Heart left ventricle (tissue), 16 donors: ENCODE measurements at regions not wholly inside any gene's neighbourhood (a gene's known extent, or its start where the extent isn't known, plus 50 kb on each side); places are given as distances from the start of the nearest gene placed in this dataset.

Experiments used
- ATAC-seq, 4 donors: fragments of 200-7000 bp; cut with Tn5 transposase; one replicate each; pipeline ENCODE4 v1.9.1; 2020 to 2022; ENCODE audit warnings: moderate library complexity in 4 of 4, mild to moderate bottlenecking in 3 of 4, moderate number of reproducible peaks in 1 of 4
- DNase-seq, 5 donors: peaks; one replicate each; pipeline ENCODE4 v3.0.0-alpha.2; 2020
- H3K27ac ChIP-seq, 12 donors: fragments of 200-600 bp; sonication (generic) in 4 of 12; one replicate each; pipeline versions ENCODE4 v1.5.0 to v1.8.0; 2016 to 2022; ENCODE audit warnings: mild to moderate bottlenecking in 2 of 12
- H3K27me3 ChIP-seq, 9 donors: fragments of 200-600 bp; sonication (generic) in 2 of 9; one replicate each; pipeline versions ENCODE4 v1.5.1 to v1.8.0; 2016 to 2022; ENCODE audit warnings: mild to moderate bottlenecking in 3 of 9
- H3K36me3 ChIP-seq, 9 donors: fragments of 200-600 bp; sonication (generic) in 2 of 9; one replicate each; pipeline versions ENCODE4 v1.5.0 to v1.8.0; 2018 to 2022; ENCODE audit warnings: mild to moderate bottlenecking in 2 of 9
- H3K4me1 ChIP-seq, 12 donors: fragments of 200-600 bp; sonication (generic) in 4 of 12; one replicate each; pipeline versions ENCODE4 v1.5.0 to v1.8.0; 2016 to 2022; ENCODE audit warnings: mild to moderate bottlenecking in 3 of 12
- H3K4me3 ChIP-seq, 12 donors: fragments of 200-600 bp; sonication (generic) in 4 of 12; one replicate each; pipeline versions ENCODE4 v1.5.0 to v1.8.0; 2017 to 2022; ENCODE audit warnings: mild to moderate bottlenecking in 9 of 12, moderate library complexity in 4 of 12
- H3K9me3 ChIP-seq, 12 donors: fragments of 200-600 bp; sonication (generic) in 4 of 12; one replicate each; pipeline versions ENCODE4 v1.5.0 to v1.8.0; 2016 to 2022; ENCODE audit warnings: mild to moderate bottlenecking in 1 of 12
- POLR2A ChIP-seq, 2 donors: fragments of 450-650 bp; IDR thresholded peaks; one replicate each; pipeline ENCODE4 v1.6.1; 2017; ENCODE audit warnings: antibody characterized with exemption in 2 of 2, mild to moderate bottlenecking in 2 of 2, moderate library complexity in 2 of 2
- WGBS, 4 donors: extraction: QIAGEN DNeasy Blood & Tissue Kit in 2 of 4; methylation state at CpG; one replicate each; pipeline versions ENCODE4 v1.1.5 to v1.1.7; 2013 to 2018; 5-methylcytosine and 5-hydroxymethylcytosine counted together
- intact Hi-C, 10 donors: fragments of 100-400 bp; cut with DNase I; formaldehyde crosslinking; loops; one replicate each; pipeline versions ENCODE4 v1.11.1 to v1.14.2; 2022
- TF ChIP-seq, protein P1 (sequence below), 12 donors: fragments of 200-600 bp; sonication (generic) in 4 of 12; IDR thresholded peaks; one replicate each; pipeline versions ENCODE4 v1.5.0 to v1.8.0; 2018 to 2022; ENCODE audit warnings: antibody characterized with exemption in 12 of 12, mild to moderate bottlenecking in 5 of 12
- donor health status: ischemic (EF 13 %, LVEDD 7.1; RV severe dilation, severe dysfunction).
- donor health status: healthy with polysubstance abuse.
- donor health status: DM: no; HTN: yes; CAD: no.
- donor health status: DM: no; HTN: no; CAD: no.
- donor health status: ischemic (EF 25% LVEDD 6.9; RV normal size, moderate dysfunction).
- donor health status: ischemic (EF 25% LVEDD 5.7; RV mildly dilated, moderate dysfunction).
- donor health status: healthy.
- donor health status: DM: yes; HTN: yes; CAD: no.
- donor health status: ischemic (EF 35%, LVEDD 5.7; RV mildly dilated, moderate dysfunction).
- donor health status: nonischemic (EF 11% LVEDD 7.7; RV severe dilation, severe dysfunction).
- donor health status: DM: yes; HTN: yes; CAD: no.
- donor health status: PGD.
- donor health status: ischemic (EF 29% LVEDD 5.4; RV normal size, mild dysfunction).
- donor health status: nonischemic (EF 23%, LVEDD 6.1; RV moderate dilation, normal function).

DNA sequence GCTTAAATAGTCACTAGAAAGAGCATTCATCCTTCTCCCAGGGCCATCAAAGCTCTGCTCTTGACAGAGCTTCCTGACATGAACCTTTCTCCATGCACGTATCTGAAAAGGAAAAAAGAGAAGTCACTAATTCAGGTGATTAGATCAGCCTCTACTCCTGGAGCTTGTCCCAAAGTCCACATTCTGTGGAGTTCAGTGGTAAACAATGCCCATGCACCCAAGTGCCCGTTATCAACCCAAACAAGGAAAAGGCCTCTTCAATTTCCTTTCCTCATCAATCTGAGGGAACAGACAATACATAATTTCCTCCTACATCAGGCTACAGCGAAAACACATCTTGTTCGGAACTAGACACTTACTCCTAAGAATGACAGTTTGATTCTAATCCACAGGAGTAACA lies 129.2 kb upstream of the PCSK2 start:
- ATAC-seq (no peak), DNase-seq (no peak)
- Histone ChIP-seq H3K4me1 (no peaks in the 10 kb centered on the region), H3K27ac (no peak overlapping the region), H3K9me3 (no peaks in the 10 kb centered on the region), H3K4me3 (no peak overlapping the region), H3K27me3 (no peaks in the 10 kb centered on the region), H3K36me3 (no peaks in the 10 kb centered on the region)
- WGBS, 4 donors, result 38 to 54% (median 48%) methylated on average over 3 to 4 of the region's 4 CpGs
- TF ChIP-seq, protein P1, sequence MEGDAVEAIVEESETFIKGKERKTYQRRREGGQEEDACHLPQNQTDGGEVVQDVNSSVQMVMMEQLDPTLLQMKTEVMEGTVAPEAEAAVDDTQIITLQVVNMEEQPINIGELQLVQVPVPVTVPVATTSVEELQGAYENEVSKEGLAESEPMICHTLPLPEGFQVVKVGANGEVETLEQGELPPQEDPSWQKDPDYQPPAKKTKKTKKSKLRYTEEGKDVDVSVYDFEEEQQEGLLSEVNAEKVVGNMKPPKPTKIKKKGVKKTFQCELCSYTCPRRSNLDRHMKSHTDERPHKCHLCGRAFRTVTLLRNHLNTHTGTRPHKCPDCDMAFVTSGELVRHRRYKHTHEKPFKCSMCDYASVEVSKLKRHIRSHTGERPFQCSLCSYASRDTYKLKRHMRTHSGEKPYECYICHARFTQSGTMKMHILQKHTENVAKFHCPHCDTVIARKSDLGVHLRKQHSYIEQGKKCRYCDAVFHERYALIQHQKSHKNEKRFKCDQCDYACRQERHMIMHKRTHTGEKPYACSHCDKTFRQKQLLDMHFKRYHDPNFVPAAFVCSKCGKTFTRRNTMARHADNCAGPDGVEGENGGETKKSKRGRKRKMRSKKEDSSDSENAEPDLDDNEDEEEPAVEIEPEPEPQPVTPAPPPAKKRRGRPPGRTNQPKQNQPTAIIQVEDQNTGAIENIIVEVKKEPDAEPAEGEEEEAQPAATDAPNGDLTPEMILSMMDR (IDR thresholded peaks at IDR 0.05), result no peak
- no peak for TF ChIP-seq POLR2A (IDR thresholded peaks at IDR 0.05)
- intact Hi-C loops, result no loop called here

DNA sequence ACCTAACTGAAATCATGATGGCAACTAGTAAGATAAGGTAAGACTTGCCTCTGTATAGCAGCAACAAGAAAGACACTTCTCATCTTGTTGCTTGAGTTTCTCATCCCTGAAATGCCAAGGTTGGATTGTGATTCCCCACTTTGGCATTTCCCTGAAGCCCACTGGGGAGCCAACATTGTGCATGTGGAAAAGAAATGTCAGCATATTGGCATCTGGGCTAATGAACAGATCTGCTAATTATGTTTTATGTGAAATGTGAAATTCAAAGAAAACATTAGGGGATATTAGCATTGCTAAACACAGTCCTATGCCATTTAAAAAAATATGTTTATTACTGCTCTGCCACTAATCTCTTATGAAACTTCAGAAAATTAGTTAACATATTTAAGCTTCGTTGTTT lies 126.3 kb upstream of the PCSK2 start:
- DNase-seq, result no peak
- H3K36me3 ChIP-seq, result no peaks in the 10 kb centered on the region
- ATAC-seq, result no peak
- 71 to 78% (median 77%) methylated on average over 1 of the region's 1 CpG for WGBS, 4 donors
- no peak overlapping the region for H3K27ac ChIP-seq
- no peaks in the 10 kb centered on the region for H3K27me3 ChIP-seq
- no peak overlapping the region for H3K4me3 ChIP-seq
- H3K9me3 ChIP-seq, result no peaks in the 10 kb centered on the region
- H3K4me1 ChIP-seq, result no peaks in the 10 kb centered on the region
- TF ChIP-seq POLR2A (IDR thresholded peaks at IDR 0.05), result no peak
- TF ChIP-seq, protein P1 (IDR thresholded peaks at IDR 0.05), result no peak
- intact Hi-C loops, result no loop called here

DNA sequence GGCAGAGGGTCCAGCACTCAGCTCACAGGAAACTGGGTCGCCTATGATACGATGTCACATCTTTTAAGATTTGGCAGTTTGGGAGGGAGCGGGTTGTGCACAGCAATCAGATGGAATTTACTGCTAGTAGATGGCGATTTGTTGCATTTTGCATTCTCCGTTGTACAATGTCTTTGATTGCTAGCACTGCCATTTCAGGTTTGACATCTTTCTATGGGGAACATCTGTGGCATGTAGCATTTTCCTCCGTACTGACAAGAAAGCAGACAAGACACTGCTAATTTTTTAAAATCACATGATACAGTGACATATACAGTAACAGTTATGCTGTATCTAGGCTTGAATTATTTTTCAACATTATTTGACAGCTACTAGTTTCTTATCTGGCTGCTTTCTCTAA lies 119.7 kb upstream of the PCSK2 start:
- TF ChIP-seq POLR2A (IDR thresholded peaks at IDR 0.05), result no peak
- TF ChIP-seq, protein P1 (IDR thresholded peaks at IDR 0.05), result no peak
- H3K27ac ChIP-seq, result no peak overlapping the region
- H3K36me3 ChIP-seq, result no peaks in the 10 kb centered on the region
- no peak overlapping the region for H3K4me3 ChIP-seq
- H3K4me1 ChIP-seq, result no peaks in the 10 kb centered on the region
- no peaks in the 10 kb centered on the region for H3K27me3 ChIP-seq
- WGBS, 4 donors, result 76 to 83% (median 80%) methylated on average over 6 of the region's 6 CpGs
- DNase-seq, result no peak
- intact Hi-C loops, result no loop called here
- ATAC-seq, result no peak
- peaks cover 0 to 11% (median 0%) of the 10 kb centered on the region in 12 donors for H3K9me3 ChIP-seq

DNA sequence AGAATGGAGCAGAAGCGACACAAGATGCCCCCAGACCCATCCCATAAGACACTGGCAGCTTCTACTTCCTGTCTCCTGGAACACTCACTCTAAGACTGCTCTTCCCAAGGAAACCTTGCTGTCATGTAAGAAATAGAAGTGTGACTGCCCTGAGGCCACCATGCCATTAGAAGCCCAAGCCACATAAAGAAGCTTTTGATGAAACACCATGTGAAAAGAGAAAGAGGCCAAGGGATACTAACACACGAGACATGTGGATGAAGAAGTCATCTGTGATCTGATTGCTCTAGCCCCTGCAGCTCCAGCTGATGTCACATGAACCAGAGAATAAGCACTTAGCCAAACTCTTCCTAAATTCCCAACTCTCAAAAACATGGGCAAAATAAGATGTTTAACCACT lies 117.9 kb upstream of the PCSK2 start:
- H3K27me3 ChIP-seq, result no peaks in the 10 kb centered on the region
- H3K4me3 ChIP-seq, result no peak overlapping the region
- intact Hi-C loops, result no loop called here
- H3K4me1 ChIP-seq, result no peaks in the 10 kb centered on the region
- DNase-seq, result no peak
- no peak for TF ChIP-seq POLR2A (IDR thresholded peaks at IDR 0.05)
- TF ChIP-seq, protein P1 (IDR thresholded peaks at IDR 0.05), result no peak
- WGBS, 4 donors, result 48 to 66% (median 53%) methylated on average over 2 of the region's 2 CpGs
- H3K9me3 ChIP-seq, result peaks cover 0 to 12% (median 0%) of the 10 kb centered on the region in 12 donors
- no peak for ATAC-seq
- no peak overlapping the region for H3K27ac ChIP-seq
- H3K36me3 ChIP-seq, result no peaks in the 10 kb centered on the region
